HFFc6 (cell line): ENCODE measurements at regions not wholly inside any gene's neighbourhood (a gene's known extent, or its start where the extent isn't known, plus 50 kb on each side); places are given as distances from the start of the nearest gene placed in this dataset.

Experiments used
- DNase-seq: peaks from one replicate; pipeline ENCODE4 v3.0.0-alpha.2; 2018
- H3K27ac Mint-ChIP-seq: 2 replicates; pipeline ENCODE4 v1.8.0; 2020; ENCODE audit warnings: mild to moderate bottlenecking, mixed read lengths
- H3K27me3 Mint-ChIP-seq: 2 replicates; pipeline ENCODE4 v1.8.0; 2021; ENCODE audit warnings: mild to moderate bottlenecking, moderate library complexity, mixed read lengths; ENCODE audit not compliant: insufficient read depth
- H3K36me3 Mint-ChIP-seq: 2 replicates; pipeline ENCODE4 v1.8.0; 2021; ENCODE audit warnings: low read depth, mixed read lengths
- H3K4me1 Mint-ChIP-seq: 2 replicates; pipeline ENCODE4 v1.8.0; 2020; ENCODE audit warnings: low read depth, mixed read lengths
- H3K4me3 Mint-ChIP-seq: 2 replicates; pipeline ENCODE4 v1.8.0; 2020; ENCODE audit warnings: mild to moderate bottlenecking, moderate library complexity, mixed read lengths
- H3K9me3 Mint-ChIP-seq: 2 replicates; pipeline ENCODE4 v1.8.0; 2020; ENCODE audit warnings: mild to moderate bottlenecking, mixed read lengths
- TF ChIP-seq, protein P1 (sequence below): fragments of 200-600 bp; sonication (generic); IDR thresholded peaks from 2 replicates; pipeline ENCODE4 v1.5.0; 2021; ENCODE audit warnings: antibody characterized with exemption, mild to moderate bottlenecking

- no peak overlapping the region for H3K4me3 Mint-ChIP-seq
- H3K4me1 Mint-ChIP-seq: no peaks in the 10 kb centered on the region
- peaks cover 4% of the 10 kb centered on the region; the same call in 1 of the 2 replicates for H3K27me3 Mint-ChIP-seq
- TF ChIP-seq, protein P1, sequence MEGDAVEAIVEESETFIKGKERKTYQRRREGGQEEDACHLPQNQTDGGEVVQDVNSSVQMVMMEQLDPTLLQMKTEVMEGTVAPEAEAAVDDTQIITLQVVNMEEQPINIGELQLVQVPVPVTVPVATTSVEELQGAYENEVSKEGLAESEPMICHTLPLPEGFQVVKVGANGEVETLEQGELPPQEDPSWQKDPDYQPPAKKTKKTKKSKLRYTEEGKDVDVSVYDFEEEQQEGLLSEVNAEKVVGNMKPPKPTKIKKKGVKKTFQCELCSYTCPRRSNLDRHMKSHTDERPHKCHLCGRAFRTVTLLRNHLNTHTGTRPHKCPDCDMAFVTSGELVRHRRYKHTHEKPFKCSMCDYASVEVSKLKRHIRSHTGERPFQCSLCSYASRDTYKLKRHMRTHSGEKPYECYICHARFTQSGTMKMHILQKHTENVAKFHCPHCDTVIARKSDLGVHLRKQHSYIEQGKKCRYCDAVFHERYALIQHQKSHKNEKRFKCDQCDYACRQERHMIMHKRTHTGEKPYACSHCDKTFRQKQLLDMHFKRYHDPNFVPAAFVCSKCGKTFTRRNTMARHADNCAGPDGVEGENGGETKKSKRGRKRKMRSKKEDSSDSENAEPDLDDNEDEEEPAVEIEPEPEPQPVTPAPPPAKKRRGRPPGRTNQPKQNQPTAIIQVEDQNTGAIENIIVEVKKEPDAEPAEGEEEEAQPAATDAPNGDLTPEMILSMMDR: no peak
- DNase-seq: no peak
- peaks cover 16% of the 10 kb centered on the region for H3K9me3 Mint-ChIP-seq
- H3K36me3 Mint-ChIP-seq: no peaks in the 10 kb centered on the region
- H3K27ac Mint-ChIP-seq: no peak overlapping the region
Measured at GRCh38 chr16:77600555-77600954, 121.8 kb upstream of the NUDT7 start.

- Mint-ChIP-seq H3K27me3 (peaks cover 2% of the 10 kb centered on the region; the same call in 1 of the 2 replicates), H3K4me1 (no peaks in the 10 kb centered on the region), H3K36me3 (no peaks in the 10 kb centered on the region), H3K4me3 (no peak overlapping the region), H3K27ac (no peak overlapping the region), H3K9me3 (peaks cover 28% of the 10 kb centered on the region)
- TF ChIP-seq, protein P1: no peak
- DNase-seq: no peak
Measured at GRCh38 chr16:77603656-77604055, 118.7 kb upstream of the NUDT7 start.

DNA sequence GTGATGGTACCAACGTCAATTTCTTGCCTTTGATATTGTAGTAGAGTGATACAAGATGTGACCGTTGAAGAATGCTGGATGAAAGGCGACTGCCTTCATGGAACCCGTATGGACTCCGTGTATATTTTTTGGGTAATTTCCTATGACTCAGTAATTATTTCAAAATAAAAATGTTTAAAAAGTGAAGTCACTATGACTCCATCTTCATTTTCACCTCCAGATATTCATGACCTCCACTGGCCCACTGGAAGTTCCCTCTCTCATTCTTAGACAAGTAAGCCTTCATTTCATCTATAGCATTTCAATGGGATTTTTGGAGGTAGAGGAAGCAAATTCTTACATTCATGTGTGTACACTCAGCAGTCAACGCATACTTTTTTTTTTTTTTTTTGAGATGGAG, 111.8 kb upstream of the NUDT7 start:
- Mint-ChIP-seq H3K27me3 (no peaks in the 10 kb centered on the region), H3K9me3 (peaks cover 33% of the 10 kb centered on the region), H3K27ac (no peak overlapping the region), H3K4me3 (no peak overlapping the region), H3K36me3 (no peaks in the 10 kb centered on the region), H3K4me1 (no peaks in the 10 kb centered on the region)
- DNase-seq: no peak
- TF ChIP-seq, protein P1: no peak

DNA sequence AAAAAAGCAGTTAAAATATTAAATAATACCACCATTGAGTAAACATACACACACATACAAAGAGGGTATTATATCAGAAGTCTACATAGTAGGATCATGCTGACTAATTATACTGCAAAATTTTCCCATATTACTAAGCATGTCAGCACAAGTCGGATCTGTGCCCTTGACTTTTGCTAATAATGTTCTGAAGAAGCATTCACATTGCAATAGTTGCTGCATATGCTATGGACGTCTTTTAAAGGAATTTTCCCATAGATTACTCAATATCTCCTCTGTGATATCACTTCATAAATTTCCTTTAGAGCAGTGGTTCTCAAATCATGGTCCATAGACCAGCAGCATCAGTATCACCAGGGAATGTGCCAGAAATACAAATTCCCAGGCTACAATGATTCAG, 110.9 kb upstream of the NUDT7 start:
- H3K36me3 Mint-ChIP-seq: no peaks in the 10 kb centered on the region
- no peak for DNase-seq
- no peak overlapping the region for H3K4me3 Mint-ChIP-seq
- H3K27me3 Mint-ChIP-seq: no peaks in the 10 kb centered on the region
- TF ChIP-seq, protein P1: no peak
- H3K27ac Mint-ChIP-seq: no peak overlapping the region
- H3K4me1 Mint-ChIP-seq: no peaks in the 10 kb centered on the region
- peaks cover 27% of the 10 kb centered on the region for H3K9me3 Mint-ChIP-seq

- Mint-ChIP-seq H3K27ac (no peak overlapping the region), H3K27me3 (no peaks in the 10 kb centered on the region), H3K9me3 (peaks cover 31% of the 10 kb centered on the region), H3K36me3 (no peaks in the 10 kb centered on the region), H3K4me3 (no peak overlapping the region), H3K4me1 (no peaks in the 10 kb centered on the region)
- no peak for DNase-seq
- TF ChIP-seq, protein P1: no peak
Measured at GRCh38 chr16:77612596-77612995, 109.7 kb upstream of the NUDT7 start.

DNA sequence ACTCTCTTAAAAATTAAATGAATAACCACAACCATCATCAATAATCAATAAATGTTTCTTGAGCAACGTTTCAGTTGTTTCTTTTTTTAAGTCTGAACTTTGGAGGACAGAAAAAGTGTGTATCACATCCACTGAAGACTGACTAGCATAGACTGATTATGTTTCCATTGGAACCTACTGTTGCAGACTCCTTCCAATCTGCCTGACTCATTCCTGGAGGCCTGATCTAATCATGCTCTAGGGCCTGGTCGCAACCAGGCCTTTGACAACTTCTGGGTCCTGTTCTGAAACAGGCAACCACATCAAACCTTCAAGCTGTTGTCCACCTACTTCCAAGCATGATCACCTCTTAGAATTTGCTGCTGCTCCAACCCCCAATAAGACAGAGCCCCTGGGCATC, 109.2 kb upstream of the NUDT7 start:
- Mint-ChIP-seq H3K27ac (no peak overlapping the region), H3K27me3 (no peaks in the 10 kb centered on the region), H3K9me3 (peaks cover 34% of the 10 kb centered on the region), H3K4me3 (no peak overlapping the region), H3K36me3 (no peaks in the 10 kb centered on the region), H3K4me1 (no peaks in the 10 kb centered on the region)
- TF ChIP-seq, protein P1: no peak
- DNase-seq: no peak
